Liver (tissue), 8 donors: ENCODE measurements at regions not wholly inside any gene's neighbourhood (a gene's known extent, or its start where the extent isn't known, plus 50 kb on each side); places are given as distances from the start of the nearest gene placed in this dataset.

Source experiments
- DNase-seq: peaks from one replicate; pipeline ENCODE4 v3.0.0-alpha.2; 2017; ENCODE audit warnings: low spot score
- H3K27ac ChIP-seq, 2 donors: one replicate each; pipeline ENCODE4 v1.7.0; 2013; ENCODE audit warnings: inconsistent platforms in 2 of 2, low read length in 2 of 2, control low read depth in 1 of 2, low read depth in 1 of 2, mild to moderate bottlenecking in 1 of 2
- H3K27me3 ChIP-seq, 4 donors: one replicate each; pipeline versions ENCODE4 v1.6.1 to v1.7.0; 2013; ENCODE audit warnings: low read length in 3 of 4, inconsistent platforms in 1 of 4, mild to moderate bottlenecking in 1 of 4, moderate library complexity in 1 of 4; ENCODE audit not compliant: control insufficient read depth in 4 of 4, insufficient read depth in 4 of 4
- H3K36me3 ChIP-seq, 4 donors: one replicate each; pipeline versions ENCODE4 v1.6.1 to v1.7.0; 2013; ENCODE audit warnings: low read length in 3 of 4, mild to moderate bottlenecking in 3 of 4, low read depth in 1 of 4, moderate library complexity in 1 of 4; ENCODE audit not compliant: control insufficient read depth in 4 of 4, insufficient read depth in 3 of 4
- H3K4me1 ChIP-seq, 4 donors: one replicate each; pipeline versions ENCODE4 v1.6.1 to v1.7.0; 2013; ENCODE audit warnings: low read length in 3 of 4, mild to moderate bottlenecking in 3 of 4, moderate library complexity in 1 of 4; ENCODE audit not compliant: control insufficient read depth in 4 of 4, insufficient read depth in 4 of 4
- H3K4me3 ChIP-seq, 3 donors: one replicate each; pipeline versions ENCODE4 v1.6.1 to v1.7.0; 2013; ENCODE audit warnings: low read length in 3 of 3, control low read depth in 1 of 3, low read depth in 1 of 3, mild to moderate bottlenecking in 1 of 3
- H3K9ac ChIP-seq, 2 donors: one replicate each; pipeline ENCODE4 v1.7.0; 2013; ENCODE audit warnings: low read length in 2 of 2, mild to moderate bottlenecking in 2 of 2, moderate library complexity in 2 of 2, control low read depth in 1 of 2, low read depth in 1 of 2
- H3K9me3 ChIP-seq, 4 donors: one replicate each; pipeline versions ENCODE4 v1.6.1 to v1.7.0; 2013; ENCODE audit warnings: low read length in 3 of 4; ENCODE audit not compliant: control insufficient read depth in 4 of 4
- ATF3 ChIP-seq: IDR thresholded peaks from 2 replicates; pipeline ENCODE4 v1.6.1; 2016; ENCODE audit warnings: antibody characterized with exemption
- CTCF ChIP-seq: fragments of 150-350 bp; IDR thresholded peaks from 2 replicates; pipeline ENCODE4 v1.5.1; 2017; ENCODE audit warnings: improper control_type of control experiment, low read depth, low read length; ENCODE audit not compliant: missing input control
- EGR1 ChIP-seq, 2 donors: IDR thresholded peaks; 2 replicates each; pipeline ENCODE4 v1.6.1; 2016 to 2018; ENCODE audit warnings: antibody characterized with exemption in 2 of 2, low read depth in 2 of 2
- FOXA1 ChIP-seq: IDR thresholded peaks from 2 replicates; pipeline ENCODE4 v1.6.1; 2016; ENCODE audit warnings: antibody characterized with exemption
- FOXA2 ChIP-seq: IDR thresholded peaks from 2 replicates; pipeline ENCODE4 v1.6.1; 2016; ENCODE audit warnings: antibody characterized with exemption
- GABPA ChIP-seq, 2 donors: IDR thresholded peaks in 1 of 2; conservative IDR thresholded peaks in 1 of 2; 2 replicates each; pipeline ENCODE4 v1.6.1; 2016; ENCODE audit warnings: antibody characterized with exemption in 2 of 2, mild to moderate bottlenecking in 1 of 2, moderate library complexity in 1 of 2
- HNF4A ChIP-seq, 2 donors: conservative IDR thresholded peaks; 2 replicates each; pipeline ENCODE4 v1.6.1; 2016; ENCODE audit warnings: antibody characterized with exemption in 2 of 2, mild to moderate bottlenecking in 2 of 2
- HNF4G ChIP-seq: IDR thresholded peaks from 2 replicates; pipeline ENCODE4 v1.6.1; 2016; ENCODE audit warnings: antibody characterized with exemption
- JUND ChIP-seq, 2 donors: IDR thresholded peaks; 2 replicates each; pipeline ENCODE4 v1.6.1; 2016; ENCODE audit warnings: antibody characterized with exemption in 2 of 2
- MAX ChIP-seq: IDR thresholded peaks from 2 replicates; pipeline ENCODE4 v1.6.1; 2016; ENCODE audit warnings: antibody characterized with exemption
- NR2F2 ChIP-seq: IDR thresholded peaks from 2 replicates; pipeline ENCODE4 v1.6.1; 2016; ENCODE audit warnings: antibody characterized with exemption
- RAD21 ChIP-seq, 2 donors: IDR thresholded peaks; 2 replicates each; pipeline ENCODE4 v1.6.1; 2016; ENCODE audit warnings: antibody characterized with exemption in 2 of 2, mild to moderate bottlenecking in 2 of 2
- RXRA ChIP-seq, 2 donors: IDR thresholded peaks; 2 replicates each; pipeline ENCODE4 v1.6.1; 2017 to 2018; ENCODE audit warnings: antibody characterized with exemption in 2 of 2, mild to moderate bottlenecking in 1 of 2
- SP1 ChIP-seq: IDR thresholded peaks from 2 replicates; pipeline ENCODE4 v1.6.1; 2018; ENCODE audit warnings: antibody characterized with exemption, mild to moderate bottlenecking
- TAF1 ChIP-seq: conservative IDR thresholded peaks from 2 replicates; pipeline ENCODE4 v1.6.1; 2016; ENCODE audit warnings: antibody characterized with exemption, mild to moderate bottlenecking
- YY1 ChIP-seq: IDR thresholded peaks from 2 replicates; pipeline ENCODE4 v1.6.1; 2016; ENCODE audit warnings: antibody characterized with exemption, mild to moderate bottlenecking
- WGBS: extraction: QIAGEN DNeasy Blood & Tissue Kit; methylation state at CpG from one replicate; pipeline ENCODE4 v1.1.7; 2013; 5-methylcytosine and 5-hydroxymethylcytosine counted together
- TF ChIP-seq, protein P1 (sequence below): IDR thresholded peaks from 2 replicates; pipeline ENCODE4 v1.6.1; 2016; ENCODE audit warnings: antibody characterized with exemption, mild to moderate bottlenecking
- TF ChIP-seq, protein P2 (sequence below): IDR thresholded peaks from 2 replicates; pipeline ENCODE4 v1.6.1; 2016; ENCODE audit warnings: antibody characterized with exemption
- donor health status: healthy.
- donor health status: healthy.
- donor health status: healthy.
- donor health status: healthy.
- donor health status: healthy.

DNA sequence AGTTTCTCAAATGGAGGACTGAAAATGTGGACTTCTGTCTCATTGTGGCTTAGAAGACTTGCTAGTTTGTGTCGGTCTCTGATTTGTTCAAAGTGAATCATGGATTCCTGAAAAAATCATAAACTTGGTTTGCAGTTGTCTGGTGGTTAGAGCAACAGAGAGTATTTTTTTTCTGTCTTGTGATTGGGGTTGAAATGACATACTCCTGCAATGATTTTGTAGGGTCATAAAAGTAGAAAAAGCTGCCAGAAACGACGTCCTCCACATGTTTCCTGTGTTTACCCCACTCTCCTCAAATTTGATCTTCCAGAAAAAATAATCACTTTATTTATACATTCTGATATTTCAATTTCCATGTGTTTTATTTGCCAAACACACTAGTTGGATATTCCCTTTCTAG, 219.2 kb upstream of the PGR start:
- 51% methylated on average over 3 of the region's 3 CpGs for WGBS
- Histone ChIP-seq H3K27ac (no peak overlapping the region), H3K4me1 (no peaks in the 10 kb centered on the region), H3K36me3 (no peaks in the 10 kb centered on the region), H3K9me3 (no peaks in the 10 kb centered on the region), H3K27me3 (peaks cover 0 to 4% (median 0%) of the 10 kb centered on the region in 4 donors), H3K9ac (no peak overlapping the region), H3K4me3 (no peak overlapping the region)
- TF ChIP-seq NR2F2 (no peak), ATF3 (no peak), CTCF (no peak), JUND (IDR thresholded peaks at IDR 0.05) (no peak), EGR1 (IDR thresholded peaks at IDR 0.05; ENCODE audit: low read depth in 2 of 2) (no peak), RAD21 (IDR thresholded peaks at IDR 0.05) (no peak), YY1 (no peak), MAX (no peak), SP1 (no peak), FOXA2 (no peak), RXRA (IDR thresholded peaks at IDR 0.05) (no peak)
- DNase-seq, result no peak

DNA sequence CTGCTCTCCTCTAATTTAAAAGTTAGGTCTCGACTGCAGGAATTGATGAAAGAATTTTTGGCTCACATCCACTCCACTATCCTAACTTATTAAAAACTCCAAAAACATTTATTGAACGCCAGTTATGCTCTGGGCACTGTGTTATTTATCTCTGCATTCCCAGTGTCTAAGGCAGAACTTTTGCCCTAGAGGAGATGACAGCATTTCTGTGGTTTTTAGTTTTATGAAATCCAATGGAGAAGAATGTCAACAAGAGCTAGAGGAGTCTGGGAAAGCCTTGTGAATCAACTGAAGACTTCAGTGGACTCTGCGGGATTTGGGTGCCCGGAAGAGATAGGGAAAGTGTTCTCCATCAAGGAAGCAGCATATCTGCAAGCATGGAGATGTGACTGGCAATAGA, 217.0 kb upstream of the PGR start:
- TF ChIP-seq EGR1 (IDR thresholded peaks at IDR 0.05; ENCODE audit: low read depth in 2 of 2) (no peak), GABPA (IDR thresholded peaks at IDR 0.05 in 1 of 2, conservative IDR thresholded peaks at IDR 0.05 in 1 of 2) (no peak), HNF4G (no peak), SP1 (no peak), RXRA (IDR thresholded peaks at IDR 0.05) (no peak), TAF1 (no peak), RAD21 (IDR thresholded peaks at IDR 0.05) (no peak), JUND (IDR thresholded peaks at IDR 0.05) (no peak), FOXA1 (no peak)
- no peaks in the 10 kb centered on the region for H3K4me1 ChIP-seq

DNA sequence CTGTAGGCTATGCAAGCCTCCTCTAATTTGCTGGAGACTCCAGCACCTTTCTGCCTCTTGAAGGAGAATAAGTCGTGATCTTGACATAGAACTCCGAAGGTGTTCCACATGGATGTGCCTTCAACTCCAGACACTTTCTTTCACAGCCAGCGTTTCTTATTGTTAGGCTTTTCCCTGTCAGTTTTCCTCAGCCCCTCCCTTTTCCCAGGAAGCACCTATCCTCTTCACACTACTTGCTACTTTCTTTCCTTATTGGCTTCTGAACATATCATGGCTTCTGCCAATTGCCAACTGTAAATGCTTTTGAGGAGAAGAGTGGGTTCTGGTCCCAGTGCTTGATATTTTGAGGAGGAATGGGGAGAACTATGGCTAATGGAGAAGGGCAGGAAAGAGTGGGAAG, 216.3 kb upstream of the PGR start:
- Histone ChIP-seq H3K27me3 (peaks cover 0 to 4% (median 0%) of the 10 kb centered on the region in 4 donors), H3K9me3 (no peaks in the 10 kb centered on the region), H3K36me3 (no peaks in the 10 kb centered on the region), H3K27ac (no peak overlapping the region), H3K4me1 (no peaks in the 10 kb centered on the region), H3K4me3 (no peak overlapping the region), H3K9ac (no peak overlapping the region)
- WGBS, result 70% methylated on average over 3 of the region's 3 CpGs
- no peak for DNase-seq
- no peak for TF ChIP-seq FOXA1
- TF ChIP-seq HNF4G, result no peak
- TF ChIP-seq, protein P1, sequence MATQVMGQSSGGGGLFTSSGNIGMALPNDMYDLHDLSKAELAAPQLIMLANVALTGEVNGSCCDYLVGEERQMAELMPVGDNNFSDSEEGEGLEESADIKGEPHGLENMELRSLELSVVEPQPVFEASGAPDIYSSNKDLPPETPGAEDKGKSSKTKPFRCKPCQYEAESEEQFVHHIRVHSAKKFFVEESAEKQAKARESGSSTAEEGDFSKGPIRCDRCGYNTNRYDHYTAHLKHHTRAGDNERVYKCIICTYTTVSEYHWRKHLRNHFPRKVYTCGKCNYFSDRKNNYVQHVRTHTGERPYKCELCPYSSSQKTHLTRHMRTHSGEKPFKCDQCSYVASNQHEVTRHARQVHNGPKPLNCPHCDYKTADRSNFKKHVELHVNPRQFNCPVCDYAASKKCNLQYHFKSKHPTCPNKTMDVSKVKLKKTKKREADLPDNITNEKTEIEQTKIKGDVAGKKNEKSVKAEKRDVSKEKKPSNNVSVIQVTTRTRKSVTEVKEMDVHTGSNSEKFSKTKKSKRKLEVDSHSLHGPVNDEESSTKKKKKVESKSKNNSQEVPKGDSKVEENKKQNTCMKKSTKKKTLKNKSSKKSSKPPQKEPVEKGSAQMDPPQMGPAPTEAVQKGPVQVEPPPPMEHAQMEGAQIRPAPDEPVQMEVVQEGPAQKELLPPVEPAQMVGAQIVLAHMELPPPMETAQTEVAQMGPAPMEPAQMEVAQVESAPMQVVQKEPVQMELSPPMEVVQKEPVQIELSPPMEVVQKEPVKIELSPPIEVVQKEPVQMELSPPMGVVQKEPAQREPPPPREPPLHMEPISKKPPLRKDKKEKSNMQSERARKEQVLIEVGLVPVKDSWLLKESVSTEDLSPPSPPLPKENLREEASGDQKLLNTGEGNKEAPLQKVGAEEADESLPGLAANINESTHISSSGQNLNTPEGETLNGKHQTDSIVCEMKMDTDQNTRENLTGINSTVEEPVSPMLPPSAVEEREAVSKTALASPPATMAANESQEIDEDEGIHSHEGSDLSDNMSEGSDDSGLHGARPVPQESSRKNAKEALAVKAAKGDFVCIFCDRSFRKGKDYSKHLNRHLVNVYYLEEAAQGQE, result no peak
- TF ChIP-seq, protein P2, sequence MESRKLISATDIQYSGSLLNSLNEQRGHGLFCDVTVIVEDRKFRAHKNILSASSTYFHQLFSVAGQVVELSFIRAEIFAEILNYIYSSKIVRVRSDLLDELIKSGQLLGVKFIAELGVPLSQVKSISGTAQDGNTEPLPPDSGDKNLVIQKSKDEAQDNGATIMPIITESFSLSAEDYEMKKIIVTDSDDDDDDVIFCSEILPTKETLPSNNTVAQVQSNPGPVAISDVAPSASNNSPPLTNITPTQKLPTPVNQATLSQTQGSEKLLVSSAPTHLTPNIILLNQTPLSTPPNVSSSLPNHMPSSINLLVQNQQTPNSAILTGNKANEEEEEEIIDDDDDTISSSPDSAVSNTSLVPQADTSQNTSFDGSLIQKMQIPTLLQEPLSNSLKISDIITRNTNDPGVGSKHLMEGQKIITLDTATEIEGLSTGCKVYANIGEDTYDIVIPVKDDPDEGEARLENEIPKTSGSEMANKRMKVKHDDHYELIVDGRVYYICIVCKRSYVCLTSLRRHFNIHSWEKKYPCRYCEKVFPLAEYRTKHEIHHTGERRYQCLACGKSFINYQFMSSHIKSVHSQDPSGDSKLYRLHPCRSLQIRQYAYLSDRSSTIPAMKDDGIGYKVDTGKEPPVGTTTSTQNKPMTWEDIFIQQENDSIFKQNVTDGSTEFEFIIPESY, result no peak
- TF ChIP-seq TAF1, result no peak
- no peak for TF ChIP-seq EGR1 (IDR thresholded peaks at IDR 0.05; ENCODE audit: low read depth in 2 of 2)
- no peak for TF ChIP-seq CTCF
- no peak for TF ChIP-seq HNF4A (conservative IDR thresholded peaks at IDR 0.05)
- no peak for TF ChIP-seq SP1
- TF ChIP-seq FOXA2, result no peak
- no peak for TF ChIP-seq RAD21 (IDR thresholded peaks at IDR 0.05)
- no peak for TF ChIP-seq JUND (IDR thresholded peaks at IDR 0.05)

More for the DNA sequence above, 217.0 kb upstream of the PGR start:
- H3K27me3 ChIP-seq, result peaks cover 0 to 4% (median 0%) of the 10 kb centered on the region in 4 donors
- no peak overlapping the region for H3K27ac ChIP-seq
- H3K9ac ChIP-seq, result no peak overlapping the region
- no peak overlapping the region for H3K4me3 ChIP-seq
- H3K36me3 ChIP-seq, result no peaks in the 10 kb centered on the region
- H3K9me3 ChIP-seq, result no peaks in the 10 kb centered on the region
- no peak for DNase-seq
- WGBS, result 55% methylated on average over 4 of the region's 4 CpGs
